ENCODE measurements at regions not wholly inside any gene's neighbourhood (a gene's known extent, or its start where the extent isn't known, plus 50 kb on each side); places are given as distances from the start of the nearest gene placed in this dataset.

GRCh38 chr3:166071831-166072230, 234.6 kb upstream of the BCHE start:
- no peak for TF ChIP-seq CTCF (IDR thresholded peaks at IDR 0.05)
- TF ChIP-seq EZH2 (IDR thresholded peaks at IDR 0.05; ENCODE audit: borderline replicate concordance, insufficient read depth, low read depth, low read length, poor library complexity, severe bottlenecking), result no peak
